GM12875 (cell line): ENCODE measurements at regions not wholly inside any gene's neighbourhood (a gene's known extent, or its start where the extent isn't known, plus 50 kb on each side); places are given as distances from the start of the nearest gene placed in this dataset.

Experiments used
- H3K4me3 ChIP-seq: one replicate; pipeline ENCODE4 v1.5.1; 2011; ENCODE audit warnings: low read depth, low read length, control low read depth
- TF ChIP-seq, protein P1 (sequence below): IDR thresholded peaks from 2 replicates; pipeline ENCODE4 v1.5.1; 2011; ENCODE audit warnings: low read depth, mild to moderate bottlenecking, control low read depth, inconsistent platforms, low read length, moderate library complexity, borderline replicate concordance; ENCODE audit not compliant: insufficient read depth

DNA sequence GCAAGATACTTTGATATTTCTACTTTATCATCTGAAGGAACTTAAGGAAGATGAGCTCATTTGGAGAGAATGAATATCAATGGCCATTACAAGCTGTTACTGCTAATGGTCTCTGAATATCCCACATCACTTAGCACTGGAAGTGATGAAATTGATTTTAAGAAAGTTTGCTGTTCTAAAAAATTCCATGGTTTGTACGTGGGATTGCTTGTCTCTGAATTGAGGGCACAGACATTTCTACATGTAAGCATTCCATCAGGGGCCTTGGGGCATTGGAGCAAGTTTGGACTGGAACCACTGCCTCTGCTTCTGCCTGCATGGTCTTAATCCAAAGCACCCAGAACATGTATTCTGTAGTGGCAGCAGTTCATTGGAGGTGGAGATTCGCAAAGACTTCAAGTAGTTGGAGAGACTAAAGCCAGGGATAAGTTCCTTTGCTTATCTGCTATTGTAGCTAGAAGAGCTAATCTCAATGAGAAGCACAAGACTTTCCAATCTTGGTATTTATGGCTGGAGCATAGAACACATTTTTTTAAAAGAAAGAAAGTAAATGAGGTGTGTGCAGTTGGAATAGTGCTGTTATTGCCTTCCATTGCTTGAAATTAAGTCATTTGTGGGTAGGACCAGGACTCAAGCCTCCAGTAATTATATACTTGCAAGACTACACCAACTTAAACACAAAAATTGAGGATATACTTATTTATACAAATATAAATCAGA is 424.2 kb downstream of the SPATA31D1 start:
- TF ChIP-seq, protein P1, sequence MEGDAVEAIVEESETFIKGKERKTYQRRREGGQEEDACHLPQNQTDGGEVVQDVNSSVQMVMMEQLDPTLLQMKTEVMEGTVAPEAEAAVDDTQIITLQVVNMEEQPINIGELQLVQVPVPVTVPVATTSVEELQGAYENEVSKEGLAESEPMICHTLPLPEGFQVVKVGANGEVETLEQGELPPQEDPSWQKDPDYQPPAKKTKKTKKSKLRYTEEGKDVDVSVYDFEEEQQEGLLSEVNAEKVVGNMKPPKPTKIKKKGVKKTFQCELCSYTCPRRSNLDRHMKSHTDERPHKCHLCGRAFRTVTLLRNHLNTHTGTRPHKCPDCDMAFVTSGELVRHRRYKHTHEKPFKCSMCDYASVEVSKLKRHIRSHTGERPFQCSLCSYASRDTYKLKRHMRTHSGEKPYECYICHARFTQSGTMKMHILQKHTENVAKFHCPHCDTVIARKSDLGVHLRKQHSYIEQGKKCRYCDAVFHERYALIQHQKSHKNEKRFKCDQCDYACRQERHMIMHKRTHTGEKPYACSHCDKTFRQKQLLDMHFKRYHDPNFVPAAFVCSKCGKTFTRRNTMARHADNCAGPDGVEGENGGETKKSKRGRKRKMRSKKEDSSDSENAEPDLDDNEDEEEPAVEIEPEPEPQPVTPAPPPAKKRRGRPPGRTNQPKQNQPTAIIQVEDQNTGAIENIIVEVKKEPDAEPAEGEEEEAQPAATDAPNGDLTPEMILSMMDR = no peak
- H3K4me3 ChIP-seq = no peak overlapping the region

DNA sequence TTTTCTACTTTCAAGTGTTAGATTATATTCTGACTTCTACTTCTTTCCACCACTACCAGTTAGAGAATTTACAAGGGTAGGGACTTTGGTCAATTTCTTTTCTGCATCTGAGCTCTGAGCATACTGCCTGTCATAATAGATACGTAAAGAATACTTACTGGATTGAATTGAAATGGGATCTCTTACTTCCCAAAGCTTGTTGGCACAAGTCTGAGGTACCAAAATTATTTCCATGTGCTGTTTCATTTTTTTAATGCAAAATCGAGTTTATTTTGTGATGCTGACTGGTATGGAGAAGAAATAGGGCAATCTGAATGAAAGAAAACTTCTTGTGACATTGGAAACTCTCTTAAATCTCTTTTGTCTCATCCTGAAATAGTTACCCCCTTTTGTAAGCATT is 428.9 kb downstream of the SPATA31D1 start:
- TF ChIP-seq, protein P1 = no peak
- H3K4me3 ChIP-seq = no peak overlapping the region

DNA sequence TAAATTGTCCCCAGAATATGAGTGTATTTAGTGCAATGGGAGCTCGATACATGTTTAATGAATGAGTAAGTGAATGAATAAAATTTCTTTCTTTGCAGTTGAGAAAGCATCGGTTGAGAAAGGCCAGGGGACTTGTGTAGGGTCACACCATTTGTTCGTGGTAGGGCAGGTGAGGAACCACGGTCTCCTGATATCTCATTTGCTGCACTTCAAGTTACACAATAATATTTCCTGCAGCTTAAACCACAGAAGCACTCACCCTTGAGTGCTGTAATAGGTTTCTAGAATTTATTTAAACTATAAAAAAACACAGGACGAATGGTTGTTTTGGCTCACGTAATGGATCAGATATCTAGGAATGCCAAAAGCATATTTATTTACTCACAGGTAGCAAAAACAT is 429.8 kb downstream of the SPATA31D1 start:
- no peak overlapping the region for H3K4me3 ChIP-seq
- TF ChIP-seq, protein P1 = no peak

DNA sequence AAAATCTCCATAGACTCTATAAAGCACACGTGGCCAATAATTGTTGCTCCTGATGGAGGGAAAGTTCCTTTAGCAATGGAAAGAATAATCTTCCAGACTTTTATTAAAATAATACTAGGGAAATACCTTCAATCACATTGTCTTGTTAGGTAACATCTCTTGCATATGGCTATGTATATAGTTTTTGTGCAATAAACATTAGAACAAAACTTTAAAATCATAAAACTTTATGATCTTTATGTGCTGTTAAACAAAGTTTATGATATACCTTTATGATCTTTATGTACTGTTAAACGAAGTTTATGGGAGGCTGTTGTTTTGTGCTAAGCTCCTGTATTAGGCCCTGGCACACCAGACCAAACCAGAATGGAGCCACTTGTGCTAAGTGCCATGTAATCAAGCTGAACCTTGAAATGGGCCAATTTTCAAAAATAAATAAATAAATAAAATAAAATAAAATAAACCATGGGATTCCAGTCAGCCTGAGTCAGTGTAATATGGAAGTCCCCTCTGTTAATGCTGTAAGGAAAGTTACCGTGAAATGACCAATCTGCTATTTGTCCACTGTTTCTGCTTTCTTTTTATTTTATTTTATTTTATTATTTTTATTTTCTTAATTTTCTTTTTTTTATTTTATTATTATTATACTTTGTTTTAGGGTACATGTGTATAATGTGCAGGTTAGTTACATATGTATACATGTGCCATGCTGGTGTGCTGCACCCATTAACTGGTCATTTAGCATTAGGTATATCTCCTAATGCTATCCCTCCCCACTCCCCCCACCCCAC is 431.3 kb downstream of the SPATA31D1 start:
- H3K4me3 ChIP-seq = no peak overlapping the region

DNA sequence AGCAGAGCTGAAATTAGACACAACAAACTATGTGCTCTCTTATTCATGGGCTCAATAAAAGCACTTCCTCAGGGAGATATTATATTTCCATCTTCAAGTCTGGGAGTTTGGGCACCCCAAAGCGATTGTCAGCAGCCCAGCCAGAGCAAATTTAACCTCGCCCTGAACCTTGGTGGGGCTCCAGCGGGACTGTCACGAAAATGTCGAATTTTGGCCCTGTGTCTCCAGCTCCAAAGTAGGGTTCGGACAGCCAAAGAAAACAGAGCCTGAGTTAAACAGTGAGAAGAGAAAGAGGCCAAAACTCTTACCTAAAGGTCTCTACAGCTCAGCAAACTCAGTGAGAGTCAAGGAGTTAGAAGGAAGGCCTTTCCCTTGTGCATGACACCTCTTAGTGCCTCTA is 432.9 kb downstream of the SPATA31D1 start:
- H3K4me3 ChIP-seq = no peak overlapping the region
- TF ChIP-seq, protein P1 = no peak

More for the DNA sequence above, 431.3 kb downstream of the SPATA31D1 start:
- TF ChIP-seq, protein P1 = no peak

DNA sequence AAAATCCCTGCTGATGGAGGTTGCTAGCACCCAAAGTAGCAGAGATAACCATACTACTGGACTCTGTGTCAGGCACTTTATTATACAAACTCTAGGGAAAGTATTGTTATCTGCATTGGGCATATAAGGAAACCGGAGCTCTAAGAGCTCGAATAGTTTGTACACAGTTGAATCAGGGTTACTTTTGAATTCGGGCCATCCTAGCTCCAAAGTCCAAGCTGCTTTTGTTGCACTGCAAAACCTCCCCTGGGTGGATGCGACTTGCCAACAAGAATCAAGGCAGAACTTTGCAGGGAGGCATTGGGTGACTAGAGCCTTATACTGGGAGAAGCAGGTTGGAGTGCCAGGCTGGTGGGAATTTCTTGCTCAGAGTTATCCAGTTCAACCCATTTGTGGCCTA is 435.1 kb downstream of the SPATA31D1 start:
- TF ChIP-seq, protein P1 = no peak
- no peak overlapping the region for H3K4me3 ChIP-seq
